GM12891 (cell line): ENCODE measurements at regions not wholly inside any gene's neighbourhood (a gene's known extent, or its start where the extent isn't known, plus 50 kb on each side); places are given as distances from the start of the nearest gene placed in this dataset.
"Not testable (repeated sequence)": the region's sequence is repeated elsewhere in the genome, so short reads cannot be mapped to it uniquely, and the experiment has no call there.

Experiments used
- DNase-seq: peaks from one replicate; pipeline ENCODE4 v3.0.0; 2011; ENCODE audit warnings: low spot score; ENCODE audit not compliant: insufficient read length
- FAIRE-seq: peaks from 2 replicates; lab custom pipeline; 2011; peaks lifted over from hg19 to GRCh38; lab: Jason Lieb, UNC
- PAX5 ChIP-seq: IDR thresholded peaks from 2 replicates; pipeline ENCODE4 v1.6.1; 2011; ENCODE audit warnings: low read length, moderate library complexity, mild to moderate bottlenecking; ENCODE audit not compliant: insufficient read depth, severe bottlenecking
- POLR2A ChIP-seq: IDR thresholded peaks from 2 replicates; pipeline ENCODE4 v1.6.1; 2011; ENCODE audit warnings: low read depth, low read length, control low read depth
- POLR2AphosphoS5 ChIP-seq: IDR thresholded peaks from 2 replicates; pipeline ENCODE4 v1.6.1; 2011; ENCODE audit warnings: low read depth, low read length, control low read depth
- POU2F2 ChIP-seq: IDR thresholded peaks from 2 replicates; pipeline ENCODE4 v1.6.1; 2011; ENCODE audit warnings: low read depth, mild to moderate bottlenecking, control low read depth, low read length, moderate library complexity
- SPI1 ChIP-seq: IDR thresholded peaks from 2 replicates; pipeline ENCODE4 v1.6.1; 2011; ENCODE audit warnings: low read depth, low read length, control low read depth
- TAF1 ChIP-seq: IDR thresholded peaks from 2 replicates; pipeline ENCODE4 v1.6.1; 2011; ENCODE audit warnings: low read depth, low read length, control low read depth

DNA sequence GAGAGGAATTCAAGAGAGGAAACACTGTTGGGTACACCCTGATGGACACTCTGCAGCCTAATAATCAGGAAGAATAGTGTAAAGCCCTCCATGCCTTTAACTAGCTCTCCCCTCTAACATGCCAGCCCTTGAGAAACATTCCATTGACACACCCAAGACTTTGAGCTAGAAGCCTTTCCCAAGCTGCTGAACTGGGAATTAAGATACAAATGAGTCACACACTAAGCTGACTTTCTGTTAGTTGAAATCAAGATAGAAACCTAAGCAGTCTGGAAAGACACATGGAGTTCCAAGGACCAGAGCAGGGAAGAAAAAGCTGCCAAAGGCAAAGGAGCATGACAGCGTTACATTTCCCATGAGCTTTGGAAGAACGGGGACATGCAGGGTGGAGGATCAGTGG, 380.8 kb downstream of the NPHP4 start:
- no peak for FAIRE-seq
- no peak for DNase-seq
- TF ChIP-seq SPI1 (no peak), POU2F2 (no peak), TAF1 (no peak), POLR2A (no peak), PAX5 (no peak), POLR2AphosphoS5 (no peak)

DNA sequence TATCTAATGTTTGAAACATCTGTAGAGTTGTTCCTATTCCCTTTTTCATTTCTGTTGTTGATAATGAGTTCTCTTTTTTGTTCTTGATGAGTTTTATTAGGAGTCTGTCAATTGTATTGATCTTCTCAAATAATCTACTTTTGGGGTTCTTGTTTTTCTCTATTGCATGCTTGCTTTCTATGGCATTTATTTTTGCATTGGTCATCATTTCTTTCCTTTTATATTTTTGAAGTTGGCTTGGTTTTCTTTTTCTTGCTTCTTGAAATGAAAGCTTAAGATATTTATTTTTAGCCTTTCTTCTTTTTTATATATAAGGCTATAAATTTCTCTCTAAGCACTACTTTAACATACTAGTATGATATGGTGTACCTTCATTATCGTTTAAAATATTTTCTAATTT, 381.8 kb downstream of the NPHP4 start:
- TF ChIP-seq SPI1 (no peak), PAX5 (no peak), POLR2AphosphoS5 (no peak), POLR2A (no peak), POU2F2 (no peak), TAF1 (no peak)
- no peak for FAIRE-seq

DNA sequence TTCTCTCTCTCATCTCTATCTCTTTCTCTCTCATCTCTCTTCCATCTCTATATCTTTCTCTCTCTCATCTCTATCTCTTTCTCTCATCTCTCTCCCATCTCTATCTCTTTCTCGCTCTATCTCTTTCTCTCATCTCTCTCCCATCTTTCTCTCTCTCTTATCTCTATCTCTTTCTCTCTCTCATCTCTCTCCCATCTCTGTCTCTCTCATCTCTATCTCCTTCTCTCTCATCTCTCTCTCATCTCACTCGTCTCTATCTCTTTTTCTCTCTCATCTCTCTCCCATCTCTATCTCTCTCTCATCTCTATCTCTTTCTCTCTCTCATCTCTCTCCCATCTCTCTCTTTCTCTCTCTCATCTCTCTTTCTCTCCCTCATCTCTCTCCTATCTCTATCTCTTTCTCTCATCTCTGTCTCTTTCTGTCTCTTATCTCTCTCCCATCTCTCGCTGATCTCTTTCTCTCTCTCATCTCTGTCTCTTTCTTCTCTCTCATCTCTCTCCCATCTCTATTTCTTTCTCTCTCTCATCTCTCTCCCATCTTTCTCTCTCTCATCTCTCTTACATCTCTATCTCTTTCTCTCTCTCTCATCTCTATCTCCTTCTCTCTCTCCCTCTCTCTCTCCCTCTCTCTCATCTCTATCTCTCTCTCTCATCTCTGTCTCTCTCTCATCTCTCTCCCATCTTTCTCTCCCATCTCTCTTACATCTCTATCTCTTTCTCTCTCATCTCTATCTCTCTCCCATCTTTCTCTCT, 388.7 kb downstream of the NPHP4 start:
- no peak for DNase-seq
- no peak for FAIRE-seq
- TF ChIP-seq POLR2AphosphoS5 (no peak), TAF1 (no peak), PAX5 (no peak), SPI1 (no peak), POLR2A (no peak), POU2F2 (no peak)

More for the DNA sequence above, 381.8 kb downstream of the NPHP4 start:
- no peak for DNase-seq

DNA sequence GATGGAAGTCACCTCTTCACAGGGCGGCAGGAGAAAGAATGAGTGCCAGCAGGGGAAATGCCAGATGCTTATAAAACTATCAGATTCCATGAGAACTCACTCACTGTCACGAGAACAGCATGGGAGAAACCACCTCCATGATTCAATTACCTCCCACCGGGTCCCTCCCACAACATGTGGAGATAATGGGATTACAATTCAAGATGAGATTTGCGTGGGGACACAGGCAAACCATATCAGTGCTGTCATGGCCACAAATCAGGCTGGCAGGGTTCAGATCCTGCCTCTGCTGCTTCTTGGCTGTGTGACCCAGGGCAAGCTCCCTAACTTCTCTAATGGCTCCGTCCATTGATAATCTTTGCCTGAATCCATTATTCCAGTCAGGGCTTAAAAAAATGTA, 389.5 kb downstream of the NPHP4 start:
- FAIRE-seq, DNase-seq: not testable (repeated sequence)

DNA sequence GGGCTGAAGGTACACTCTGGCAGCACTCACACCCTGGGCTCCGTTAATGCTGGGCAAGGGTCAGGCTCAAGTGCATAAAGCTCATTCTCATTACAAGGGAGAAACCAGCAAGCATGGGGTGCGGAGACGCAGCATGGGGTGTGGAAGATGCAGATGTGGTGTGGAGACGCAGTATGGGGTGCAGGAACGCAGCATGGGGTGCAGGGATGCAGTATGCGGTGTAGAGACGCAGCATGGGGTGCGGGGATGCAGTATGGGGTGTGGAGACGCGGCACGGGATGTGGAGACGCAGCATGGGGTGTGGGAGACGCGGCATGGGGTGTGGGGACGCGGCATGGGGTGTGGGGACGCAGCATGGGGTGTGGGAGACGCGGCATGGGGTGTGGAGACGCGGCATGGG, 390.7 kb downstream of the NPHP4 start:
- FAIRE-seq: no peak
- TF ChIP-seq POLR2A (no peak), POLR2AphosphoS5 (no peak), POU2F2 (no peak), TAF1 (no peak), SPI1 (no peak), PAX5 (no peak)
- DNase-seq: no peak

DNA sequence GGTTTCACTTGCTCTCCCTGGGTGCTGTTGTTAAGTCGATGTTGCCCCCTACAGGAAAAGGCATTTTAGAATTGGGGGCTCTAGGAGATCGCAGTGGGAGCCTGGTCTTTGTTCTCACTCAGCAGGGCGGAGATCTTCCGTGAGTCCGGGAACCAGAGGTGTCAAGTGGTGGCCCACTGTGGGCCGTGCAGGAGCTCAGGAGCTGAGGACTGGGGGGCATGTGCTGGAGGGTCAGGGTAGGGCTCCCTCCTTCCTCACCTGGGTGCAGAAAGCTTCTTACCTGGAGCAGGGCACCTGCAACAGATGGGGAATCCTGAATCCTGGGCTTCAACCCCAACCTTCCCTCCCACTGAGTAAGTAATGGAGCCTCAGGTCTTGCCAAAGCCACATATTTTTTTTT, 392.7 kb downstream of the NPHP4 start:
- FAIRE-seq (no peak), DNase-seq (no peak)
- TF ChIP-seq PAX5 (no peak), TAF1 (no peak), SPI1 (no peak), POU2F2 (no peak), POLR2A (no peak), POLR2AphosphoS5 (no peak)

DNA sequence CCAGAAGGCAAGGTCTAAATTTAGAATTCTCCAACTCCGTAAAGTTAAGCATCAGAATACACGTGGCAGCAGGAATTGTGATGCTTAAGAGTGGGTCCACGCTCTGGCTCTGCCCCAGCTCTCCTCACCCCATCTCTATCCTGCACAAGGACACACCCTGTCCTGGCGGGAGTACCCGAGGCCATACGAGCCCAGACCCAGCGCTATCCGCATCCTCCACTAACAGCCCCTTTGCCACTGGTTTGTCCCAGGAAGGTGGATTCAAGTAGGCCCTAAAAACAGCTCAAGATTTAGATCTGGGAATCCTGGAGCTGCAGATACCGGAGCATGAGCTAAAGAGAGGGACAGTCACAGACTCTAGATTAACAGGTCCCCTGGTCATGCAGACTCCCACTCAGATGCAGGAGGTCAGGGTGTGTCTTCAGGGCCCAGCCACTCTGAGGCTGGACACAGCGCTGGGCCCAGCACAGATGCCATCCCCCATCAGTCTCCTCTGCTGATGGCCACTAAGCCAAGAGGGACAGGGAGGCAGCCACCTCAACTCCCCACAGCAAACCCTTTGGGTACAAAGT, 393.3 kb downstream of the NPHP4 start:
- no peak for DNase-seq
- no peak for FAIRE-seq
- TF ChIP-seq TAF1 (no peak), POLR2AphosphoS5 (no peak), POU2F2 (no peak), SPI1 (no peak), PAX5 (no peak), POLR2A (no peak)

DNA sequence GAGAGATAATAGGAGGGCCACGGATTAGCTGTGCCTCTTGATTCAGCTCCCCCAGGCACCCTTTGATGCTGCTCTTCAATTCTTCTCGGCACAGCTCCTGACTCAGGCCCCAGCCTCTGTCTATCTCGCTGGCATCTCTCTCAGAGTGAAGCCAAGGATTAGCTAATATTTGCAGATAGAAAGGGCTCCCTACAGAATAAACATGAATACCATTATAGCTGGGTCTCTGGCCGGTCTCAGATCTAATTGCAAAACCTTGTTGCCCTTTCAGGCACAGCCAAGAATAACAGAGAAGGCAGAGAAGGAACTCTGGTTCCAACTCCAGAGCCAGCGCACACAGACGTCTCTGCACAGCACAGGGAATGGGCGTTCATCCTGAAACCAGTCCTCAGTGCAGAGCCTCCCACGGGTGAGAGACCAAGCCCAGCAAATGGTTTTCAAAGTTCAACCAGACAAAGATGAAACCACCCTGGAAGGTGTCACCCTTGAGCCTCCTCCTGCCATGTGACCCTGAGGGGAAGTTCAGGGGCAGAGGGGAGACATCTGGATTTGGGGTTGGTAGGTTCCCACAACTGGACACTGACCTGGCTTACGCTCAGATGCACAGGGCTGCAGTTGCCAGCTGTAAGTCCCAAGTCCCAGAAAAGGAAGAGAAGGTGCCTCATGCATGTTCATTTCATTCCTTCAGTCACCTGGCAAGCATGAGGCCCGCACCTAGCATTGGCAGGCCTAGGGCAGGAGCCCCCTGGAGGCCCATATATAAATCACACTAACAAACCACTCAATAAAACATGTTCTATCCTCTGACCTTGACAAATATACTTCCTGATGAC, 394.0 kb downstream of the NPHP4 start:
- DNase-seq: no peak
- FAIRE-seq: no peak
- TF ChIP-seq SPI1 (no peak), POLR2AphosphoS5 (no peak), POLR2A (no peak), PAX5 (no peak), TAF1 (no peak), POU2F2 (no peak)

DNA sequence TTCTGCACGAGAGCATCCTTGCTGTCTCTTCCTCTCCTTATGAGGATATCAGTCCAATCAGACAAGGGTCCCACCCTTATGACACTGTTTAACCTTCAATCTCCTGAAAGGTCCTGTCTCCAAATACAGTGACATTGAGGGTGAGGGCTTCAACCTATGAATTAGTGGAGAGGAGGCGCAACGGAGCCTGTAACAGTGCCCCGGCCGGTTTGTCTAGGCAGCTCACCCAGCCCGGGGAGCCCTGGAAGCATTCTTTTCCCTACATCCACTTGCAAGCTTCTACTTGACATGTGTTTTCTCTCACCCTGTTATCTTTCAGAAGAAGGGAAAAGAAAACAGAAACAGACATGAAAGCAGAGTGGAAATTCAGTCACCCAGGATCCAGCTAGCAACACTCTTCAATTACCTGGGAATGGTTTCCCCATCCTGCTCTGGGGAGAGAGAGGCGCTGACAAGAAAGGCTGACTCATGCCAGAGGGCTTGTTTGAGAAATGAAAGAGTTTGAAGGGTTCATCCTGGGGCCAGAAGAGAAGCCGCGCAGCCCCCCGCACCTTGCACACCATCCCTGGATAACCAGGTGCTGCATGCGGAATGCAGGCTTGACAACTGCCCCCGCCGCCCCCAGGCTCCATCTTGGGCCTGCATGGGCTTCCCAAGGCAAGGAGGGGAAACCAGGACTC, 394.9 kb downstream of the NPHP4 start:
- FAIRE-seq (no peak), DNase-seq (no peak)
- TF ChIP-seq POLR2A: no peak
- TF ChIP-seq TAF1: no peak
- TF ChIP-seq PAX5: no peak
- TF ChIP-seq SPI1: no peak
- TF ChIP-seq POLR2AphosphoS5: no peak
- TF ChIP-seq POU2F2: no peak
